Hypothalamus (tissue), 51 donors: ENCODE measurements at regions not wholly inside any gene's neighbourhood (a gene's known extent, or its start where the extent isn't known, plus 50 kb on each side); places are given as distances from the start of the nearest gene placed in this dataset.
"Not testable (repeated sequence)": the region's sequence is repeated elsewhere in the genome, so short reads cannot be mapped to it uniquely, and the experiment has no call there.

Source experiments
- DNase-seq, 51 donors: peaks; one replicate each; lab custom pipeline; 2025; lab: John Stamatoyannopoulos, UW

DNA sequence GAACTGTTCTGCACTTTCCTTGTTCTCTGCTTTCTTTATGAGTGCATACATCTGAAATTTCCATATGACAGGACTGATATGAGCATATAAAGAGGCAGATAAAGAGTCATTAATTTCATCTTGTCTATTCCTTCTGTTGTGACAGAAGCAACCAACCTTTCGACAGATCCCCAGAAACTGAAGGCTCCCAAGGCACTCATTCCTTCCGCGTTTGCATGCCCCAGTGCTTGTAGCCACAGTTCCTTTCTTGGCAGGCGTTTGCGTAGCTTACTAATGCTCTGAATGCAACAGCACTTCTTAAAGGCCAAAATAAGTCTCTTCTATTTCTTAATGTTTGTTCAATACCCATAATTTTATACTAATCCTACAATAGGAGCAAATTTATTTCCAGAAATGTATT, 94.0 kb upstream of the TBL1X start:
- DNase-seq: peak in 5 of 51 donors; percentile 0 to 3 (median 0)

DNA sequence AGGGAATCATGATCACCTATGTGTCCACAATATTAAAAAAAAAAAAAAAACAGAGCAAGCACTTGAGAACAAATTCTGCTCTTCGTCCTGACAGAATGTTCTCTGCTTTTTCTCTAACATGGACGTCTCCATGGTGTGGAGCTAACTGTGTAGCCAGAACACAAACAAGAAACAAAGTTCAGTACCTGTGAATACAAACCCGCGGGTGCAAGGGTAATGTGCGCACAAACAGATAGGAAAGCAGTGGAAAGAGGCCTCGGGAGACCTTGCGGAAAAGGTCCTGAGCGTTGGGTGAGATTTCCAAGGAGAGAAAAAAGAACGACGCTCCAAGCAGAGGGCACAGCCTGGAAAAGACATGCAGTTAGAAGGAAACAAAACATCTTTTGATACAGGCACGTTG, 92.0 kb upstream of the TBL1X start:
- no peak for DNase-seq

DNA sequence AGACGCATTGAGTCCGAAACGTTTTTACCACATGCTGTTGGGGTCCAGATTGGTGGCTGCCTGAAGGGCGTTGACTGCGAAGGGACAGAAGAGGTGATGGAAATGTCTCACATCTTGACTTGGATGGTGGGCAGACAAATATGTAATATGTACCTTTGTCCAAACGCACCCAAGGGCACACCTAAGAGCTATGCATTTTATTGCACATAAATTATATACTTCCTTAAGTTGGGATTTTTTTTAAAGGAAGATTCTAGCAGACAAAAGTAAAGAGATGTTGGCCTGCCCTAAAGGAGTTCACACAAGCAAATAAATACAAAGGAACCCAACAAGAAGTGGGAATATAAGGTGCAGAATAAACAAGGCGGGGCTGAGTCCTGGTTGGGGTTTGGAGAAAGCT, 91.1 kb upstream of the TBL1X start:
- DNase-seq: no peak

DNA sequence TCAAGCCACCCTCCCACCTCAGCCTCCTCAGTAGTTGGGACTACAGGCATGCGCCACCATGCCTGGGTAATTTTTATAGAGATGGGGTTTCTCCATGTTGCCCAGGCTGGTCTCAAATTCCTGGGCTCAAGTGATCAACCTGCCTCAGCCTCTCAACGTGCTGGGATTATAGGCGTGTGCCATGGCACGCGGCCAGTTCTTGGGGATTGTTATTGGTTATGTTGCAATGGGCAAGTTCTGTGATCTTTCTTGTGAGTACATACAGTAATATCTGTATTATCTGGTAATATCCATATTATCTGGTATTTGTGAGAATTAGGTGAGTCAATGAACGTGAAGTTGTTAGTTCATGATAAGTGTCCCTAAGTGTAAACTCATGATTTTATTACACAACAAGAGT, 90.3 kb upstream of the TBL1X start:
- DNase-seq: no peak

DNA sequence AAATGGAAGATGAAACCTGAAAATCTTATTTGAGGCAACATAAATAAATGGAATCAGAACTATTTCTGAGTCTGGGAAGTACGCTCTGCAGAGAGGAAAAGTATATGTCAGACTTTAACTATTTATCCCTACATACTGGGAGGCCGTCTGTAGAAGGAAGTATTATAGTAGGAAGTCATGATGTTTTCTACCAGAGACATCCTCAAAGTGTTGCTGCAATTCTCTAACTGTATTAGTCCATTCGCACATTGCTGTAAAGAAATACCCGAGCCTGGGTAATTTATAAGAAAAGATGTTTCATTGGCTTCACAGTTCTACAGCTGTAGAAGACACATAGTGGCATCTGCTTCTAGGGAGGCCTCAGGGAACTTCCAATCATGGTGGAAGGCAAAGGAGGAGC, 88.7 kb upstream of the TBL1X start:
- no peak for DNase-seq

GRCh38 chrX:9377216-9377615, 87.6 kb upstream of the TBL1X start:
- DNase-seq: not testable (repeated sequence)

DNA sequence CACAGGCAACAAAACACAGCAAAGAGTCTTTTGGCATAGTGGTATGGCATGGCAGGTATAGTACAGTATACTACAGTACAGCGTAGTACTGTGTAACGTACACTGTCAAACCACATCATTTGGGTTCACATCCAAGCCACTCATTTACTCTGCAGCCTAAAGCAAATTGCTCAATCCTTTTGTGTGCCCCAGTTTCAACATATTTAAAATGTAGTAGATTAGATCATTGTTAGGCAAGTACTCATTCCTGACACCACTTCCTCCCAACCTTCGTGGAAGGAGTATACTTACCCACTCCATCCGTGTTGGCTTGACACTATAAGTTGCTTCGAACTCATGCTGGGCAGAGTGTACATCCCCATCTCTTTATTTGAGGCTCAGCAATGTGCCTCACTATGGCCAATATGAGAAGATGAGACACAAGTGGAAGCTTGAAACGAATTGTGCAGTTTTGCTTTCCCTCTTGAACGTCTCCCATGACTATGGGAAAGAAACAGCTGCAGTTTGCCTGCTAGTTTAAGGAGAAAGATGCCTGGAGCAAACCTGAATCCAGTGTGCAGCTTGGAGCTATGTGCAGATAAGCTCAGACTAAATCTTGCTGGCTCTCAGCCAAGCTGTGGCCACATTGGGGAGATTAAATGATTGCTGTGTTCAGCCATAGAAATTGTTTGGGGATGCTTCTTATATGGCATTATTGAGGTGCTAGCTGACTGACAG, 85.7 kb upstream of the TBL1X start:
- no peak for DNase-seq

GRCh38 chrX:9379697-9380551, 84.9 kb upstream of the TBL1X start:
- no peak for DNase-seq

DNA sequence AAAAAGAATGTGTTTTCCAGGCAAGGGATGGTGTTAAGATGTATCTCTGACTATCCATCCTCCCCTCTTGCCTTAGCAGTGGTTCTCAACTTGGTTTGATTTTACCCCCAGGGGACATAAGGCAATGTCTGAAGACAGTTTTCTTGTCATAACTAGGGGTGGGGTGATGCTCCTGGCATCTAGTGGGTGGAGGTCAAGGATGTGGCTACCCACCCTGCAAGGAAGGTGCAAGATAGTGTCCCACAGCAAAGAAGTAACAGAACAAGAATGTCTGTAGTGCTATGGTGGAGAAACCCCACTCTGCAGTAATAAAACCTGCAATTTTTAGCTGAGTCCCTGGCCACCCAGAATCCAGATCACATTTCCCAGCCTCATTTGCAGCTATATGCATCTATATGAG, 81.2 kb upstream of the TBL1X start:
- no peak for DNase-seq

DNA sequence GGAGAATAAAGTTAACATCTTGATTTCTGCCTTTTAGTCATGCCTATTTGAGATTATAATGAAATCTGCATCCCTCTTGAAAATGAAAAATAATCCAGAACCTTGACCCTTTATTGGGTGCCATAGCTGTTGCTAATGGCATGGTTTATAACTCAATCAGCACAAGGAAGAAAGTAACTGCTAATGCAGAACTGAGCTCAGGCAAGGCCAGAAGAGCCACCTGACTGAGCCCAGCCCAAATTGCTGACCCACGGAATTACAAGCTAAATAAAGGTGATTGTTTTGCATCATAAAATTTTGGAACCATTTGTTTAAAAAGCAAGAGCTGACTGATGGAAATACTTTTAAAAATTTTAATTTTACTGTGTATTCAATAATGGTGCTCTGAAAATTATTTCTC, 76.4 kb upstream of the TBL1X start:
- no peak for DNase-seq

DNA sequence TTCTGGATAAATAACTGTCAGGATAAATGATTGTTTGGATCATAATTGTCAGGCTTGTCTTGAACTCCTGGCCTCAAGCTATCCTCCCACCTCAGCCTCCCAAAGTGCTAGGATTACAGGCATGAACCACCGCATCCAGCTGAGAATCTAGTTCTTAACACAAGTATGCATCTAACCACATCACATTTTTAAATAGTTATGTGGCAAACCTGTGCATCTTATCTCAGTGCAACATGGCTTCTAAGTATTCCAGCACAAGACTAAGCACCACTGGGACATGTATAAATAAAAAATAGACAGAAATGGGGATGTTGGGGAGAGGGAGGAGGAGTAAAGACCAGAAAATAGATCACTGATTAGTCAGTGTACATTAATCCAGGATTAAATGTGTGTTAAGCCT, 74.7 kb upstream of the TBL1X start:
- no peak for DNase-seq

- DNase-seq: no peak
Measured at GRCh38 chrX:9390693-9391368, 74.0 kb upstream of the TBL1X start.

DNA sequence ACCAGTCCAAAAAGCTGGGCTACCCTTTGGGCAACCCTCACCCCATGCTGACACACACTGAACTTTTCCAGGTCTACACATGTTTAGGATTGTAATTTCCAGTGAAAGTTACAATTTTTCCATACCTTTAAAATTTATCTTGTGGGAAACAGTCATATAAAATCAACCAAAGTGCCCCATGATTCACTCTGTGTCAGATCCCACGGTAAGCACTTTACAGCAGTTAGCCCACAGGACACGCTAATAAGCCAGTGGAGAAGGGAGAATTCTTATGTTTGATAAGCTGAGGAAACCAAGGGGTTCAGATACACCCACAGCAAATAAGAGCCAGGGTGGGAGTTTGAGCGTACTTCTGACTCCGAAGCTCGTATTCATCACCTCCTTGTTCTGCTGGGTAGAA, 72.4 kb upstream of the TBL1X start:
- DNase-seq: no peak

DNA sequence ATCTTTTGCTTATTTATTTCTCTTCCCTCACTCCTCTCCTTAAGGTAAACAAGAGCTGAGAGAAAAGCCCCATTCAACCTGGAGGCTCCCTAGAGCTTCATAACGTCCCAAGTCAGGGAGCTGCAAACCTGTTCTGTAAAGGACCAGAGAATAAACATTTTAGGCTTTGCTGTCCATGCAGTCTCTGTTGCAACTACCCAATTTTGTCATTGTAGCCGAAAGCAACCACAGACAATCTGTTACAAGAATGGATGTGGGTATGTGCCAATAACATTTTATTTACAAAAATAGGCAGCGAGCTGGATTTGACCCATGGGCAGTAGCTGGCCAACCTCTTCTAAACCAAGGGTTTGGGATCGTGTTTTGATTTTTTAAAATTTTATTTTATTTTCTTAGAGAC, 71.3 kb upstream of the TBL1X start:
- DNase-seq: no peak

GRCh38 chrX:9394212-9394611, 70.6 kb upstream of the TBL1X start:
- DNase-seq: no peak

GRCh38 chrX:9396930-9397329, 67.9 kb upstream of the TBL1X start:
- DNase-seq: peak in 1 of 51 donors; percentile 0

GRCh38 chrX:9401051-9401450, 63.8 kb upstream of the TBL1X start:
- DNase-seq: no peak

DNA sequence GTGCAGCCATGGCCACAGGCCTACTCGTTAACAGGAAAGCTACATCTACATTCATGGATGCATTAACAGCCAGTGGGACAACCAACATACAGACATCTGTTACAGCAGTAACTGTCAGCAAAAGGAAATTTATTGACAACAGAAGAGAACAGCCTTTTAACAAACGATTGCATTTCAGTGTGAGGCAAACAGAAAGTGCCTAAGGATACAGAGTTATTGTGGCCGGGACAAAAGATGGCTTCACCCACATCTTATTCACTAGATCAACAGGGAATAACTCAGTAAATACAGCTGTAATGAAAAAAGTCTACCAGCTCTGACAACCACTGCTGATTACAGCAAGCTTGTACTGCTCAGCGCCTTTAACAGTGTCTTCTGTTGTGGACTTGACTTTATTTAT, 61.5 kb upstream of the TBL1X start:
- no peak for DNase-seq

DNA sequence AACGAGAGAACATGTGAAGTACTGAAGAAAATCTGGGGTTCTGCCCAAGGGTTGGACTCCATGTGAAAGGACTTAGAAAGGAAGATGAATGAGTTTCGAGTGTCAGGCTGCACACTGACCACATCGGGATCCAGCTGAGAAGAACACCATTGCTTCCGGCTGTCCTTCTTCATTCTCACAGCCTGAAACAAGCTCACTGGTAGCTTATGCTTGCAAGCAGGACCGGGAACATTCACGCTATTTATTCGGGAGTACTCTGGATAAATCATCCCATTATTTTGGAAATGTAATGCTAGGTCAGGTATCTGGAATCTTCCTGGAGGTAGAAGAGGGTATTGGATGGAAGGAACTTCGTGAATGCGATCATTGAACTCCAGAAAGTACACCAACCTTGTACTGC, 59.2 kb upstream of the TBL1X start:
- DNase-seq: not testable (repeated sequence)

- DNase-seq: not testable (repeated sequence)
Measured at GRCh38 chrX:9410889-9411288, 54.0 kb upstream of the TBL1X start.

DNA sequence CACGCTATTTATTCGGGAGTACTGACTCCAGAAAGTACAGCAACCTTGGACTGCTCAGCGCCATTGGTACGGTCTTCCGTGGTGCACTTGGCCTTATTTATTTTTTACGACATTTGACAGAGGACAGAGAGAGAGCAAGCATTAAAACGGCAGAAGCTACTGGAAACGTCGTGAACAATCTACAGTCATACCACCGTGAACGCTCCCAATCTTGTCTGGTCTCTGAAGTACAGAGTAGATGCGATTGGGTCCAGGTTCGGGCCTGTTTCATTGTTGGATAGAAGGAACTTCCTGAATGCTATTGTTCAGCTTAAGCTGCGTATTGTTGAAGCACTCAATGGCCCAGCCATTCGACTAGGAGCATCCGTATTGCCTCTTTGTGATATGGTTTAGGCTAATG, 53.2 kb upstream of the TBL1X start:
- DNase-seq: not testable (repeated sequence)

GRCh38 chrX:9414416-9414815, 50.4 kb upstream of the TBL1X start:
- no peak for DNase-seq
